UCSD-AML1 (cell line): ENCODE measurements at regions not wholly inside any gene's neighbourhood (a gene's known extent, or its start where the extent isn't known, plus 50 kb on each side); places are given as distances from the start of the nearest gene placed in this dataset.

Source experiments
- DNase-seq: peaks from one replicate; lab custom pipeline; 2025; ENCODE audit not compliant: unreplicated experiment; lab: John Stamatoyannopoulos, UW

DNA sequence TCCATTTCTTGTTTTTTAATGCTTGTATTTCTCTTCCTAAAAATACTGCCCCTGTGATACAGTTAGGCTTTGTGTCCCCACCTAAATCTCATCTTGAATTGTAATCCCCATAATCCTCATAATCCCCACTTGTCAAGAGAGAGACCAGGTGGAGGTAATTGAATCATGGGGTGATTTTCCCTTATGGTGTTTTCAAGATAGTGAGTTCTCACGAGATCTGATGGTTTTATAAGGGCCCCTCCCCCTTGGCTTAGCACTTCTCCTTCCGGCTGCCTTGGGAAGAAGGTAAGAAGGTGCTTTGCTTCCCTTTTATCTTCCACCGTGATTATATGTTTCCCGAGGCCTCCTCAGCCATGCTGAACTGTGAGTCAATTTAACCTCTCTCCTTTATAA lies 227.4 kb downstream of the MAN2A1 start:
- no peak for DNase-seq

DNA sequence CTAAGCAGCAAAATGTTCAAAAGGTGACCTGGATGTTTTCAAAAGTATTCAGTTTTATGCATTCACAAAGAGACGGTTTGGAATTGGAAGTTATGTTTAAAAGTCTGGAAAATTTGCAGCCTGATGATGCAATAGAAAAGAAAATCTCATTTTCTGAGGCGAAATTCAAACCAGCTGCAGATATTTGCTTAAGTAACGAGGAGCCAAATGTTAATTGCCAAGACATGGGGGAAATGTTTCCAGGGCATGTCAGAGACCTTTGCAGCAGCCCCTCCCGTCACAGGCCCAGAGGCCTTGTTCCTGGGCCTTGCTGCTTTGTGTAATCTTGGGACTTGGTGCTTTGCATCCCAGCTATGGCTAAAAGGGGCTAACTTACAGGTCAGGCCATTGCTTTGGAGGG lies 228.2 kb downstream of the MAN2A1 start:
- DNase-seq: no peak

DNA sequence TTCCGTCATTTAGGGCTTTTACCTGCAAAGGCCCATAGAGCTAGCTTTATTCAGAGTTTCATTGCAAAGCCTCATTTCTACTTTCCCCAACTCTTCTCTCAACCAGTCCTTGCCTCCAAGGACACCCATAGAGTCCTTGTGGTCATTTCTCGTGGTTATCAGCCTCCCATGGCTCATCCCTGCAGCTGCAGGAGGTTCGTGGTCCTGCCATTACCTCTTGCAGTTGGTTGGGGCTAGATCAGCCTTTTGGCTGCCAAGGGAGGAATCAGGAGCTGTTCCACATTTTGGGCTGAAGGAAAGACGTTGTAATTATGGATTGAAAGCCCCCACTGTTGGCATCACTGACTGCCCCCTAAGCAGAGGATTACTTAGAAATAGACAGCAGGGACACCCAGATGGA lies 231.0 kb downstream of the MAN2A1 start:
- DNase-seq: no peak

DNA sequence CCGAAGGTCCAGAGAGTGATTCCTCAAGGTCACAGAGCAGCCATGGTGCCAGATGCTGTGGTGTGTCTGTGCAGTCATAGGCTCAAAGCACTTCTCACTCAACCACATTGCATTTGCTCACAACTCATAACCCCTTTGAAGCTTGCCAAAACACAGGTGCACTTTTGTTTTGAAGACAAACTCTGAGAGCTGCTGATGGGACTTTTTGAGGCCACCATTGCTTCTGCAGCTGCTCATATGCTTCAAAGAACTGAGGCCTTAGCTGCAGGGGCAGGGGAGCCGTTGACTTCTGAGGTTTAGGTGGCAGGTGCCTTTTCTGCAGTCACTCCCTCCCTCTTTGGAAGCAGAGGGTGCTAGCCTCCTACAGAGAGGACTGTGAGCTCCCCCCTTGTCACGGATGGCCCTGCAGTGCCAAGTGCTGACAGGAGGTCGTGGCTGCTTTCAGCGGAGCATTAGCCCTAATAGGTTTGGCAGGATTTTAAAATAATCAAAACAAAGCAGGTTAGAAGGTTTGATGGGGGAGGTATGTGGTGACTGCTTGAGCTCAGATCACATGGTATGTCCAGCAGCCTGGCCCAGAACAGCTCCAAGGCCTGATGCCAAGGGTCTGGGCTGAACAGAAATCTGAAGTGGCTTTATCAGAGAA lies 232.1 kb downstream of the MAN2A1 start:
- no peak for DNase-seq

DNA sequence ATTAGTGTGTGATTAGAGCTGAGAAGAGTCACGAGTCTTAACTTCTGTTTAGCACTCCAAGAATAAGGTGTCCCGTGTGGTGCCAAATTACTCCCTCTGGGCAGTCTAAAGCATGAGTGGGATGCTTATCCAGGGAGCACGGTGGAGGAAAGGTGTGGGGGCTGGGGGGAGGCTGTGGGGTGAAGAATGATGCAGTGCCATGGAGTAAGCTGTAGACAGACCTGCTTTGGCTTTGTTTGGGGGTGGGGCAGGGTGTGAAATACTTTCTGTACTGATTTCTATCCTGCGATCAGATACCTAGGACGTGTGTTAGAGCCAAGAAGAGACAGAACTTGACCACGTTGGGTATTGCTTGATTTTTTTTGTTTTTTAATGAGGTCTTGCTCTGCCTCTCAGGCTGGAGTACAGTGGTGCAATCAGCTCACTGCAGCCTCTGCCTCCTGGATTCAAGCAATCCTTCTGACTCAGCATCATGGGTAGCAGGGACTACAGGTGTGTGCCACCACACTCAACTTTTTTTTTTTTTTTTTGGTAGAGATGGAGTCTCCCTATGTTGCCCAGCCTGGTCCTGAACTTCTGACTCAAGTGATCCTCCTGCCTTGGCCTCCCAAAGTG lies 232.8 kb downstream of the MAN2A1 start:
- no peak for DNase-seq

DNA sequence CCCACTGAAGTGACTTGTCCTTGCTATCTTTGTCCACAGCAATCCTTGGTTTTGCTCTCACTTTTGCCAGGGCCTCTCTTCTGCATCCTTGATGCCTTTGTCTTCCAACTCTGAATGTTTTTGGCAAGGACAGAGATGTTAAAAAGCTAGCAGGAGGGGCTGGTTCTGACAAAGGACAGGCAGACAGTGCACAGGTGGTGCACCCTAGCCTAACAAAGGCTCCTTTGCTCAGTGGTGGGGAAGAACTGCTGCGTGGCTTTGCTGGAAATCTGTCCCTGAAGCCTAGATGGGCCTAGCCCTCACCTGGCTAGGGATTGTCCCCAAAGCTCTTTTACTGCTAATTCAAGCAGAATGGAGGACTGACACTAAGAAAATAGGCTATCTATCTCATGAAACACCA lies 233.5 kb downstream of the MAN2A1 start:
- no peak for DNase-seq

DNA sequence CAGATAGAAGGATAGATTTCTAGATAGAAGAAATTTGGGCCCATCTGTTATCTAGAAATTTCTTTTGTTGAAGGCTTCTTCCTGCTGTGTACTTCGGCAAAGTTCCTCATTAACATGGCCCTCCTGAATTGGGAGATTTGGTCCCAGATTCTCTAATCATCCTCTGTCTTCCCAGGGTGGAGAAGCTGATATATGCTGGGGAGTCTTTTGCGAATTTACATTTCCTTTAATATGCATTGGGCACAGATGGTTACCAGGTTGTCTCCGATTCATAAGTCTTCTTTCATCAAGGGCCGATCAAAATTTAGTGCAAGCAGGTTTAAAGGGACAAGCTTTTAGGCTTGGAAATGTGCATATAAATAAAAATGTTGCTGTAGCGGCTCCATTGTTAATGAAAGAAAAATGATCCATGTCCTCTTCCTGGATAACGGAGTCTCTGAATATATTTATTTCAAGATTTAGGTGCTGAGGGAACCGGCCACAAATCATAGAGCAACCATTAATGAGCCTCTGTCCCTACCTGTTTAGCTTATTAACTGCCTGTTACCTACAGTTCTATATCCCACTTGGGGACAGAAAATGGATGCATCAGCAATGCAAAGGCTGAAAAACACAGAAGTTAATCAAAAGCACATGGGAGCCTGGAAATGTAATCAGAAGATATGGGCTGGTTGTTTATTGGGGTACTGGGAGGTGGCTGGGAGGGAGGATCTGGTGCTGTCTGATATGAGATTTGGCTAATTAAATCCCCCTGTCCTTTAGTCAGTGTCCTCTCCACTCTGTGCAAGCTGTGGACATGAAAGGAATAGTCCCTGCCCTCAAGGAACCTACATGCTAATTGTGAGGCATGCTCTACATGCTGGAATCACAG lies 234.7 kb downstream of the MAN2A1 start:
- DNase-seq: no peak

DNA sequence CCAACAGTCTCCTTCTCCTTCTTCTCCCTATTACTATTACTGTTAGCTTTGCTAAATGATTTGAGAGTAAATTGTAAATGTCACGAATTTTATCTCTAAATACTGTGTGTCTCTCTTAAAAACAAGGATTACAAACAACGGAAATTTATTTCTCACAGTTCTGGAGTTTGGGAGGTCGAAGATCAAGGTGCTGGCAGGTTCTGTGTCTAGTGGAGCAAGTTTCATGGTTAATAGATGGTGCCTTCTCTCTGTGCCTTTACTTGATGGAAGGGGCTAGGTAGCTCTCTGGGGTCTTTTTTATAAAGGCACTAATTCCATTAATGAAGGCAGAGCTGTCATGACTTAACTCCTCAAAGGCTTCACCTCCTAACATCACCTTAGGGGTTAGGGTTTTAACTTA lies 237.9 kb downstream of the MAN2A1 start:
- DNase-seq: no peak

DNA sequence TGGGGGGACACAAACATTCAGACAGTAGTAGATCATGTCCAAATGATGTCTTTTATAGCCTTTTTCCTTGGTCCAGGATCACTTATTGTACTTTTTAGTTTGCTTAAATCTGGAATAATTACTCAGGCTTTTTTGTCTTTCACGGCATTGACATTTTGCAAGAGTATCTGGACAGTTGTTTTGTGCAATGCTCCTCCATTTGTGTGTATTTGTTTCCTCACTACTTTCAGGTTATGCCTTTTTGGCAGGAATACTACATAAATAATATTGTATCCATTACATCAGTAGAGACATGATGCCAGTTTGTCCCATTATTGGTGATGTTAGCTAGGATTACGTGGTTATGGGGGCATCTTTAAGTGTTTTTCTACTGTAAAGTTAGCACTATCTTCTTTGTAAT lies 238.3 kb downstream of the MAN2A1 start:
- no peak for DNase-seq

DNA sequence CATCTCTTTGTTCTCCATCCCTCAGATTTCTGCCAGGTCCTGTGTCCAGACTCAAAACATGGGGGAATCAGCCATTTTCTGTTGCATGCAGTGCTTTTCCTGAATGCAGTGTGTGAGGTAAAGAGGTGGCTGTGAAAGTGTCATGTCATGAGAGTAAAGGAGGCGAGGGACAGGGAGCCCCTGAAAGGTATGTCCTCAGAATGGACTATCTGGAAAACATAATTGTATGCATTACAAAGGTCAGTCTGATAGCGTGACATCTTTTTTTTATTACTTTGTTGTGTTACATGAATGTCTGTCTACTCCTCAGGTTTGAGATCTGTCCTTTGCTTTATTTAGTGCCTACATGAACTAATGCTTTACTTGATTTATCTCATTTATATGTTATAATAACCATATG lies 239.1 kb downstream of the MAN2A1 start:
- DNase-seq: no peak

DNA sequence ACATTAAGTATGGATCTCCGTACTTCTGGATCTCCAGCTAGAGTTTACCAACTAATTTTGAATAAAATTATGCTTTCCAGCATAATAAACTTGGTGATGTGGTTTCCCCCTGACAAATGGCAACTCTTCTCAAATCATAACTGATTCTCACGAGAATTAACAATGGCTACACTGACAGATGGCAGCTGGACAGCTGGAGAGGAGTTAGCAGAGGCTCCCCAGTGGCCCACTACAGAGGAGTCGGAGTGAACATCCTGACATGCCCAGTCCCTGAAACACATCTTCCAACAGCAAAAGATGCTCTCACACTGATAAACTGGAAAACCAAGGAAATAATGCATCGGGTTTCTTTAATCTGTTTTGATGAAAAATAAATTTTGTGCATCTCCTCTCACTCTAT lies 239.6 kb downstream of the MAN2A1 start:
- DNase-seq: no peak

DNA sequence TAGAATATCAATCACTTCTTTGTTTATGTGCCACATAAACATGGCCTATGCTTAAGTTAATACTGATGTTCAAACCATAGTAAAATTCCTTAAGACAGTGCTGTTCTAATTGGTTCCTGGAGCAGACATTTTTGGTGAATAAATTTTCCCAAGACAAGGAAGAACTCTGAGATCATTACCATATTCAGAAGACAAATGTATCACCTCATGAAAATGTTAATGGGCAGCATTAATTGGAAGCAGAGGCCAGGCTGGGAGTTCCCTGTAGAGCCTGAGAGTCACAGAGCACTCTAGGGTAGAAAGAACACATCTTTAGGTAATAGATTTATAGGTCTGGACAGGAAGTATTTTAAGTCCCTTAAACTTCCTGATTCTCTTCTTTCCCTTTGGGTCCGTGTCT lies 240.2 kb downstream of the MAN2A1 start:
- no peak for DNase-seq

DNA sequence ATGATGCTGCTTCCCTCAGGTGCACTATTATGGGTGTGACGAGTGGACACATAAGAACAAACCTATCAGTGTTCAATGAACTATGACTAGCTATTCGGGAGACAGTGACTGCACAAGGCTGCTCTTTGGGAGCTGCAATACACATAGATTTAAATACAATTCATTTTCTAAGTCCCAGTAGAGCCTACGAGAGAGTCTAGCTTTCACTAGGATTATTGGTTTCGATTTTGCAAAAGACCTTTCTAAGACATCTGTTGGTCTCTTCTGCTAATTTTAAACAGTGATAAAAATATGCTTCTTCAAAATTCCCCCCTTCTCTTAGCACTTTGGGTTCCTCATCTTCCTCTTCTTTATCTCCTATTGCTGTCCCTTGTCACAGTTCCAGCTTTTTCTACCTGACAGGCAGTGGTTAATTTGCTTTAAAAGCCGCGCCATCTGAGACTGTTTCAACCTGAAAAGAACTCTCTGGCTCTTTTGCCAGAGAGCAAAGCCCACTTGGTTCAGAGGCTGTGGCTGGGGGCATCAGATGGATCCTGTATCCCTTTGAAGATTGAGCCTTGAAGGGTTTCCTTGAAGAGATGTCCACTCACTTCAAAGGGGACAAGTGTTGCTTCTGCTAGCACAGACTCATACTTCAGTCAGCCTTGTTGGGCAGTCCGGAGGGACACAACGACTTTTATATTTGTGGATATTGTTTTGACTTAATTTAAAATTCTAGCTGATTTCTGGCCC lies 241.5 kb downstream of the MAN2A1 start:
- DNase-seq: no peak

DNA sequence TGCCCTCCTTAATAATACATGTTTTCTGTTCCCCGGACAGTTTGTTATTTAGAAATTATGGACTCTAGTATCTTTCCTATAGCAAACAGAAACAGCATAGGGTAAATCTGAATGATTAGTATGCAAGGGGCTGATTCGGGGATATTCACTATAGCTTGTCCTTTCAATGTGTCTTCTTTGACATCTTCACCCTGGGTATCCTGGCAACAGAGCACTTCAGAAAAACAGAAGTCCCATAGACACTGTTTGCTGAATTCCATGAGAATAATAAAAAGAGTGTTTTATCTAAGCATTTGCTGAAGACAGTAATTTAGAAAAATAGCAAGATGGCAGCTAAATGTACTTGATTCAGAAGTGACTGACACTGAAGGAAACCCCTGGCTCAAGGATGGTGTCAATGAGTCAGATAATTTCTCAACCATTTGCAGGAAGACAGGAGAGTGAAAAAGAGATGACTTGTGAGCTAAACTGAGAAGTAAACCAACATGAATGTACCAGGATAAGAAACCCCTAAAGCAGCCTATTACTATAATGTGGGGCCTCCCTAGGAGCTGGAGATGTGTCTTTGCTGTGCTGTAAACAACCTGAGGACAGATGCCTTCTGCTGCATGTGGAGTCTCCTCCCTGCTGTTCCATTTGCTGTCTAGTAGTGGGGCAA lies 246.2 kb downstream of the MAN2A1 start:
- no peak for DNase-seq

DNA sequence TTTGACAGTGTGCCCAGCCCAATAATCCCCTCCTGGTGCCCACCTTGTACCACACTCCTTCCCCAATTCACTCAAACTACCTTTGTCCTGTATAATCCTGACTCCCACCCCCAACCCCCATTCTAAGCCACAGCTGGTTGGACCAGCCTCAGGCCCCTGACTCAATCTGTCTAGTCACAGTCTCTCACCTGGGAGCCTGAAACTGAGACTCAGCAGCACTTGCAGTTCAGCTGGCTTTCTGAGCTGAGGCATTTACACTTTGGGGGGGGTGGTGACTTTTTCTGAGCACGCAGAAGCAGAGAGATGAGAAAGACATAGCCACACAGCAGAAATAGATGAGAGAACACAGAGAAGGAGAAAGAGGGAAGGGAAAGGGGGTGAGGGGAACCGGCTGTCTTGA lies 247.3 kb downstream of the MAN2A1 start:
- no peak for DNase-seq

DNA sequence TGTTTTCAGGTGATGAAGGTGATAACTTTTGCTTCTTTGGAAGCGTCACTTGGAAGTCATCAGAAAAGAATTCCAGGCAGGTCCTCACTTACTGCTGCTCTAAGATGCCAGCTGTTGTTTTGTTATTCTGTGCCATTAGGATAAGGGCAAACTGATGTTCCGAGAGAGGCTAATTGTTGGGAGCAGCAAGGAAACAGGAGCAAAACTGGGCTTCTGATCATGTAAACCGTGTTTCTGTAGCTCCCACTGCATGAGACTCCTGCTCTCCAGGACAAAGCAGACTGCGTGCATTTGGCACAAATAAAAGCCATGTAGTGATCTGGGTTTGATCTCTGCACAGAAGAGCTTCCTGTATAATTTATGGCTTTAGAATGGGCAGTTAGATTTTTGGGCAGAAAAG lies 248.2 kb downstream of the MAN2A1 start:
- DNase-seq: no peak

DNA sequence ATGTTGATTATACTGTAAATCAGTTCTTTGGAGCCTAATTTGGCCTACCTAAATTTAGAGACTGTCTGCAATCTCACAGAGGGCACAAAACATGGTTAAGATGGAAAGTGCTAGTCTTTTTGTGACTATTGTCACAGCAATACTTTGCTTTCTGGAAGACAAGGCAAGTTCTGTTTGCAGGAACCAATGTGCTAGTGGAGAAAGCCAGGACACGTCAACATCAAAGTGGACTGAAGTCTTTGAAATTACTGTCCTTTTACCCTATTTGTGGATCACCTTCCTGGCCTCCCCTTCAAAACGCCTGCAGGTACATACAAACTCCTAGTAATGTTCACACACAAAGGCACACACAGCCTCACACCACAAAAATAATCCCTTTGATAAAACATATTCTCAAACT lies 248.7 kb downstream of the MAN2A1 start:
- DNase-seq: no peak

DNA sequence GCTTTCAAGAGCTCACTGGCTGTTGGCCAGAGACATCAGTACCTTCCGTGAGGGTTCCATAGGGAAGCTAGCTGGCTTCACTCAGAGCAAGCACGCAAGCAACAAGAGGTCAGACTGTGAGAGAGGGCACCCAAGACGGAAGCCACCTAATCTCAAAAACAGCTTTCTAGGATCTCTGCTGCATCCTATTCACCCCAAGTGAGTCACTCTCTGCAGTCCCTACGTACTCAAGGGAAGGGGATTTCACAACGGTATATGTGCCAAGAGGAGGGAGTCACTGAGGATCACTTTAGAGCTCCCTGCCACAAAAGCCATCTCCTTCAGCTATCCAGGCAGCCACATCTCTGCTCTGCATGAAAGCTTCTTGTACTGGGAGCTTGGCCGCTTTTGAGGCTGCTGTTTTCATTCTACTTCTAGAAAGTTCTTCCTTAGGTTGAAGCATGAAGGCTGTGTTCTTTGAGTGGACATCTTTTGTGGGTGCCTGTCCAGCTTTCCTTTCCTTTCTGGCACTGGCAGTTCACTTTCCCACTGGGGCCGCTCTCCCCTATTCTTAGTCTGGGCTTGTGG lies 249.5 kb downstream of the MAN2A1 start:
- no peak for DNase-seq

DNA sequence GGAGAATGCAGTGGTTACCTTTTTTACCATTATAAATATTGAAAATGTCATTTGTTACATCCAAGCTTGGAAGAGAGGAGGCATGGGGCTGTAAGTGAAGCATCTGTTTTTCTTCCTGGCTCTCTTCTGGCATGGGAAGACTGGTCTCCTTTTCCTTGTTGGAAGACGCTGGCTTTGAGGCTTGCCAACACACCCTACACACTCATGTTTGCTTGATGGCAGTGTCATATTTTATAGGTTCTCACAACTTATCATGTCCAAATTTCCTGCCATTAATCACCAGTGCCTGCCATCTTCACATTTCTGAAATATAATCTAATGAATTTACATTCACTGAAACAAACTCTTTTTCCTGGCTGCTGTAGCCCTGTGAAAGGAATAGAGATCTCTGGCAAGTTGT lies 252.9 kb downstream of the MAN2A1 start:
- no peak for DNase-seq

DNA sequence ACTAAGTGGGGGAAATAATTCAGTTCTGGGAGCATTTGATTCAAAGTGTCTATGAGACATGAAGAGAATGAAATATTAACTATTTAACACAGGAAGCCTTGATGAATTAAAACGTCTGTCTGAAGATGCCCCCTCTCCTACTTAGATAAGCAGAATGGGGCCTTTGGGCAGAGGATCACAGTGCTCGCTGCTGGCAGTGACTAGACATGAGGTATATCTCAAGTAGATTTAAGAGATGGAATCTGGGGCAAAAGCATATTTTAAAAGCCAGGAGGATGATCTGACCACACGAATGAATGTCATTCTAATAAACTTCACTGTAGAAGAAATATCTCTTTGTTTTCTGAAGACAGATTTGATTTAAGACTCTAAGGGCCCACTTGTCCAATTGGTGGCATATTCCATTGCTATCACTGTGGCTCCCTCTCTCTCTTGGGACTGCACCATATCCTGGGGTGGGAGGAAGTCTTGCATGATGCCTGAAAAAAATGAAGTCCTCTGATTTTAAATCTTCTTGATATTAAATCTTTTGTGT lies 254.0 kb downstream of the MAN2A1 start:
- DNase-seq: no peak

DNA sequence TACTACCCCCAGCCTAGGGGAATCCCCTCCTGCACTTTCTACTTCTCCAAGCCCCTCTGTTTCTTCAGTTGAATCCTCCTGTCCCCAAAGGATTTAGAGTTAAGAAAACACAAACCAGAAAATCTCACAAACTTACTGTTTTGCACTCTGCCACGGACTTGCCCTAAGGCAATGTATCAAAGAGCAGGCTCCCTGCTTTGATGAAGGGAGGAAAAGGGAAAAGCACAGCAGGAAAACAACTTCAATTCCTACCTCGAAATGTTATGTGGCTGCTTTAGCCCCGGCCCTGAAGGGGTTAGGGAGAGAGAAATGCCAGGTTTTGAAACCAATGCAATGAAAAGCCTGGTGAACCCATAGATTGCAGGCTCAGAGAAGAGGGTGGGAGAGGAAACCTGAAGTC lies 254.7 kb downstream of the MAN2A1 start:
- DNase-seq: no peak
